Left lung (tissue), 4 donors: ENCODE measurements at regions not wholly inside any gene's neighbourhood (a gene's known extent, or its start where the extent isn't known, plus 50 kb on each side); places are given as distances from the start of the nearest gene placed in this dataset.

ENCODE experiments used
- ATAC-seq: fragments of 200-7000 bp; cut with Tn5 transposase; one replicate; pipeline ENCODE4 v1.9.1; 2020; ENCODE audit warnings: moderate library complexity
- DNase-seq, 4 donors: peaks; one replicate each; pipeline ENCODE4 v3.0.0-alpha.2; 2013 to 2020
- H3K27ac ChIP-seq, 2 donors: fragments of 200-600 bp; sonication (generic) in 1 of 2; one replicate each; pipeline versions ENCODE4 v1.5.0 to v1.8.0; 2020 to 2021
- H3K27me3 ChIP-seq, 2 donors: fragments of 200-600 bp; sonication (generic) in 1 of 2; one replicate each; pipeline versions ENCODE4 v1.5.0 to v1.8.0; 2020 to 2021
- H3K36me3 ChIP-seq, 2 donors: fragments of 200-600 bp; sonication (generic) in 1 of 2; one replicate each; pipeline versions ENCODE4 v1.5.0 to v1.8.0; 2020 to 2021
- H3K4me1 ChIP-seq, 2 donors: fragments of 200-600 bp; one replicate each; pipeline ENCODE4 v1.8.0; 2021
- H3K4me3 ChIP-seq, 2 donors: fragments of 200-600 bp; sonication (generic) in 1 of 2; one replicate each; pipeline versions ENCODE4 v1.5.0 to v1.8.0; 2020 to 2021; ENCODE audit warnings: mild to moderate bottlenecking in 1 of 2
- H3K9me3 ChIP-seq, 2 donors: fragments of 200-600 bp; sonication (generic) in 1 of 2; one replicate each; pipeline versions ENCODE4 v1.5.0 to v1.8.0; 2020 to 2021
- CTCF ChIP-seq, 2 donors: fragments of 200-600 bp; sonication (generic) in 1 of 2; IDR thresholded peaks; one replicate each; pipeline versions ENCODE4 v1.5.0 to v1.8.0; 2021; ENCODE audit warnings: antibody characterized with exemption in 2 of 2
- intact Hi-C, 2 donors: fragments of 100-400 bp; cut with DNase I; formaldehyde crosslinking; loops; one replicate each; pipeline versions ENCODE4 v1.11.2 to v1.14.2; 2022
- donor health status: DM: no; HTN: yes; CAD: no.
- donor health status: DM: no; HTN: no; CAD: no.

GRCh38 chr2:33873076-33873605 lies 274.0 kb upstream of the FAM98A start:
- H3K27ac ChIP-seq, result no peak overlapping the region

GRCh38 chr2:33859811-33860461 lies 260.8 kb upstream of the FAM98A start:
- no peak overlapping the region for H3K27ac ChIP-seq

More at GRCh38 chr2:33873076-33873605, 274.0 kb upstream of the FAM98A start:
- ATAC-seq (no peak), DNase-seq (no peak)
- H3K4me3 ChIP-seq, result no peak overlapping the region
- intact Hi-C loops, result no loop called here
- no peaks in the 10 kb centered on the region for H3K4me1 ChIP-seq
- no peaks in the 10 kb centered on the region for H3K27me3 ChIP-seq
- peaks cover 0 to 31% of the 10 kb centered on the region in 2 donors for H3K9me3 ChIP-seq
- no peaks in the 10 kb centered on the region for H3K36me3 ChIP-seq
- no peak for TF ChIP-seq CTCF (IDR thresholded peaks at IDR 0.05)

GRCh38 chr2:33859176-33859575 lies 260.1 kb upstream of the FAM98A start:
- ATAC-seq (no peak), DNase-seq (no peak)
- Histone ChIP-seq H3K9me3 (peaks cover 0 to 21% of the 10 kb centered on the region in 2 donors), H3K4me1 (no peaks in the 10 kb centered on the region), H3K27me3 (no peaks in the 10 kb centered on the region), H3K36me3 (no peaks in the 10 kb centered on the region), H3K27ac (no peak overlapping the region), H3K4me3 (no peak overlapping the region)
- intact Hi-C loops, result no loop called here
- no peak for TF ChIP-seq CTCF (IDR thresholded peaks at IDR 0.05)

More at GRCh38 chr2:33859811-33860461, 260.8 kb upstream of the FAM98A start:
- DNase-seq, result peak in 2 of 4 donors; percentile 12 to 33
- ATAC-seq, result no peak
- no peaks in the 10 kb centered on the region for H3K36me3 ChIP-seq
- peaks cover 0 to 15% of the 10 kb centered on the region in 2 donors for H3K9me3 ChIP-seq
- no peaks in the 10 kb centered on the region for H3K27me3 ChIP-seq
- TF ChIP-seq CTCF (IDR thresholded peaks at IDR 0.05), result no peak
- intact Hi-C loops, result no loop called here
- no peaks in the 10 kb centered on the region for H3K4me1 ChIP-seq
- no peak overlapping the region for H3K4me3 ChIP-seq

GRCh38 chr2:33848486-33848885 lies 249.4 kb upstream of the FAM98A start:
- intact Hi-C loops, result no loop called here
- no peak for ATAC-seq
- no peak for TF ChIP-seq CTCF (IDR thresholded peaks at IDR 0.05)
- no peak for DNase-seq
- H3K27me3 ChIP-seq, result no peaks in the 10 kb centered on the region
- H3K4me3 ChIP-seq, result no peak overlapping the region
- H3K36me3 ChIP-seq, result no peaks in the 10 kb centered on the region
- no peak overlapping the region for H3K27ac ChIP-seq
- H3K4me1 ChIP-seq, result no peaks in the 10 kb centered on the region
- peaks cover 0 to 26% of the 10 kb centered on the region in 2 donors for H3K9me3 ChIP-seq

GRCh38 chr2:33839791-33840190 lies 240.7 kb upstream of the FAM98A start:
- peaks cover 0 to 5% of the 10 kb centered on the region in 2 donors for H3K9me3 ChIP-seq
- H3K4me3 ChIP-seq, result no peak overlapping the region
- DNase-seq, result no peak
- no peaks in the 10 kb centered on the region for H3K4me1 ChIP-seq
- intact Hi-C loops, result no loop called here
- no peak overlapping the region for H3K27ac ChIP-seq
- H3K27me3 ChIP-seq, result no peaks in the 10 kb centered on the region
- no peak for TF ChIP-seq CTCF (IDR thresholded peaks at IDR 0.05)
- no peak for ATAC-seq
- no peaks in the 10 kb centered on the region for H3K36me3 ChIP-seq
